Fibroblast of peridontal ligament (primary cell): ENCODE measurements at regions not wholly inside any gene's neighbourhood (a gene's known extent, or its start where the extent isn't known, plus 50 kb on each side); places are given as distances from the start of the nearest gene placed in this dataset.
A peak's percentile ranks its signal among the peaks of the same experiment; 100 is the strongest.
"Not testable (repeated sequence)": the region's sequence is repeated elsewhere in the genome, so short reads cannot be mapped to it uniquely, and the experiment has no call there.

Experiments
- DNase-seq: peaks from one replicate; pipeline ENCODE4 v3.0.0-alpha.2; 2010; ENCODE audit errors: extremely low read depth

- DNase-seq, result no peak
These were observed 483.0 kb upstream of the FSIP2 start for GRCh38 chr2:185255566-185255965.

DNA sequence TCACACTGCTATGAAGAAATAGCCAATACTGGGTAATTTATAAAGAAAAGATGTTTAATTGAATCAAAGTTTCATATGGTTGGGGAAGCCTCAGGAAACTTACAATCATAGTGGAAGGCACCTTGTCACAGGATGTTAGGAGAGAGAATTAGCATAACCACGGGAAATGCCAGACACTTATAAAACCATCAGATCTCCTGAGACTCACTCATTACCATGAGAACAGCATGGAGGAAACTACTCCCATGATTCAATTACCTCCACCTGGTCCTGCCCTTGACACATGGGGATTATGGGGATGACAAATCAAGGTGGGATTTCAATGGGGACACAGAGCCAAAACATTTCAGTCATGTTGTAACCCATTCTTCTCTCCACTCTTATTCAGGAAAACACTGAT is 472.9 kb upstream of the FSIP2 start:
- no peak for DNase-seq

- DNase-seq, result no peak
These were observed 470.0 kb upstream of the FSIP2 start for GRCh38 chr2:185268651-185269050.

DNA sequence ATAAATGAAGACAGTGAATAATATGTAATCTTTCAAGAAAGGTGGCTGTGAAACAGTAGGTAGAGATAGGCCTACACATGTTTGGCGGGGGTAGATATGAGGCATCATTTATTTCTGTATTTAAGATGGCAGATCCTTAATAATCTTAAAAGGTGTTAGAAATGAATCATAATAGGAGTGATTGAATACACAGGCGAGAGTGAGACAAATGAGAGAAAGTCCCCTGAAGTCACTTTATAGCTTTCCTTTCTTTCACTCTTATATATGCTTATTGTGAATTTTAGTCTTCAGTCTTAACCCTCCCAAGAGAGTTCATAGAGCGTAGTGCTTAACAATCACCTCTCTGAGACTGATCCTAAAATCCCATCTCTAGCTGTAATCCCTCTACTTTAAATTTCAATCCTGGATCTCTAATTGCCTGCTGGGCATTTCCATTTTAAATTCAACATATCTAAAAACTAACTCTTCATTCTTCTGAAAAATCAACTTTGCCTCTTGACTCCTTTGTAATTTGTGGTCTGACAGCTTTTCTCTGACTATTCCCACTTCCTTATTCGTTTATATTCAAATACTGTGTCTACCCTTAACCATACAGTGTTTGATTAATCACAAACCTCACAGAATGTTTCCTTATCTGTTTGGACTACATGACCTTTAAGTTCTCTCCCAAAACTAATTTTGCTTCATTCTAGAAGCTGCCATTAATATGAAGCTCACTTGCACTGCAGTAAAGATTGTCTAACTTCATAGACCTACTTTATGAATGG is 463.7 kb upstream of the FSIP2 start:
- no peak for DNase-seq

GRCh38 chr2:185275979-185276378 is 462.6 kb upstream of the FSIP2 start:
- DNase-seq, result not testable (repeated sequence)

GRCh38 chr2:185278761-185279160 is 459.8 kb upstream of the FSIP2 start:
- no peak for DNase-seq

DNA sequence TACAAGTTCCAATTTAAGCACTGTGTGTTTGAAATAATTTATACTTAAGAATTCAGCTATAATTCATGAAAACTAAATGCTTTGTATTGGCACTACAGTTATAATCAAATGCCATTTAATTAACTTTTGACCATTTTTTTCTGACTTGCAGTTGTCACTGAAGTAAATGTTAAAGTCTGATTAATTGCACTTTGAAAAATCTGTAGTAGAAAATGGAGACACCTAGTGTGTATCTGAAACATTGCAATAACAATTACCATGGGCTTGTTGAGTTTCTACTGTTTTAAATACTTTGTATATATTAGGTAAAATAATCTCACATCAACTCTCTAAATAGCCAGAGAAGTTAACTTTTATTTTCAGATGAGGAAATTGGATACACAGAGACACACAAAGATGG is 458.6 kb upstream of the FSIP2 start:
- peak; percentile 40 for DNase-seq

GRCh38 chr2:185284696-185285095 is 453.9 kb upstream of the FSIP2 start:
- DNase-seq, result no peak

DNA sequence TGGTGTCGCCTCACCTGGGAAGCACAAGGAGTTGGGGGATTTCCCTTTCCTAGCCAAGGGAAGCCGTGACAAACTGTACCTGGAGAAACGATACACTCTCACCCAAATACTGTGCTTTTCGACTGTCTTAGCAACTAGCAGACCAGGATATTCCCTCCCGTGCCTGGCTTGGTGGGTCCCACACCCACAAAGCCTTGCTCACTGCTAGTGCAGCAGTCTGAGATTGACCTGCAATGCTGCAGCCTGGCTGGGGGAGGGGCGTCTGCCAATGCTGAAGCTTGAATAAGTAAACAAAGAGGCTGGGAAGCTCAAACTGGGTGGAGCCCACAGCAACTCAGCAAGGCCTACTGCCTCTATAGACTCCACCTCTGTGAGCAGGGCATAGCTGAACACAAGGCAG is 448.6 kb upstream of the FSIP2 start:
- not testable (repeated sequence) for DNase-seq

DNA sequence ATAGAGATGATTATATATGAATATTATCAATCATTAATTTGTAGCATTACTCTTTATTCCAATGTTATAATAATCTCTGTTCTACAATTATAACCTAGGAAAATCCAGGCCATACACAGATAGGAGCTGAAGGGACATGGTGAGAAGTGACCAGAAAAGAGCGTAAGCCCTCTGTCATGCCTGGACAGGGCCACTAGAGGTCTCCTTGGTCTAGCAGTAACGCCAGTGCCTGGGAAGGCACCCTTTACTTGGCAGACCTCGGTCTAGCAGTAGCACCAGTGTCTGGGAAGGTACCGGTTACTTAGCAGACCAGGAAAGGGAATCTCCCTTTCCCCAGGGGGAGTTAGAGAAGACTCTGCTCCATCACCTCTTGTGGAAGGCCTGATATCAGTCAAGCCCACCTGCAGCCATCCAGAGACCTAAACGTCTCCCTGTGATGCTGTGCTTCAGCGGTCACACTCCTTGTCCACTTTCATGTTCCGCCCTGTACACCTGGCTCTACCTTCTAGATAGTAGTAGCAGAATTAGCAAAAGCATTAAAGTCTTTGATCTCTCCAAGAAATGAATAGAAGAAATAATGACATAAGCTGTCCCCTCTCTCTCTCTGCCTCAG is 447.5 kb upstream of the FSIP2 start:
- DNase-seq, result peak; percentile 20

- no peak for DNase-seq
These were observed 438.7 kb upstream of the FSIP2 start for GRCh38 chr2:185299867-185300266.

DNA sequence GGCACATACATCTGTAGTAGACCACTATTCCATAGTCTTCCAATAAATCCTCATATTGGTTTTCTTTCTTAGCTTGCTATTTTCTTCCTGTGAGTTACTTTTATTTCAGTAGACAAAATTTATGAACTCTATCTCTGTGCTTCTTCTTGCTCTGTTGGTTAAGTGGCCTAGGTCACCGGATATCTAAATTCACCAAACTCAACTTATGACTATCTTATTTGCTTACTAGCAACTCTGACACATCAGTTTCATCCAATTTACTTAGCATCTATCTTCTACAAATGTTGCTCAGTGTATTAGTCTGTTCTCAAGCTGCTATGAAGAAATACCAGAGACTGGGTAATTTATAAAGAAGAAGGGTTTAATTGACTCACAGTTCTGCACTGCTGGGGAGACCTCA is 432.5 kb upstream of the FSIP2 start:
- DNase-seq, result no peak

DNA sequence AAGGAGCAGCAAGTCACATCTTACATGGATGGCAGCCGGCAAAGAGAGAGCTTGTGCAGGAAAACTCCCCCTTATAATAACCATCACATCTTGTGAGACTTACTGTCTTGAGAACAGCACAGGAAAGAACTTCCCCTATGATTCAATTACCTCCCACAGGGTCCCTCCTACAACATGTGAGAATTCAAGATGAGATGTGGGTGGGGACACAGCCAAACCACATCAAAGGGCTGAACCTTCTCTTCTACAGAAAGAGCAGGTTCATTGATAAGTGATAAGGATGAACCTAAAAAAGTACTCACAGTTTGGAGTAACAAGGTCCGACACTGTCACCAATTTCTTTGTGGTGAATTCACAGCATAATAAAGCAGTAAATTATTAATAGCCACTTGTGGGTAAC is 422.2 kb upstream of the FSIP2 start:
- DNase-seq, result no peak

DNA sequence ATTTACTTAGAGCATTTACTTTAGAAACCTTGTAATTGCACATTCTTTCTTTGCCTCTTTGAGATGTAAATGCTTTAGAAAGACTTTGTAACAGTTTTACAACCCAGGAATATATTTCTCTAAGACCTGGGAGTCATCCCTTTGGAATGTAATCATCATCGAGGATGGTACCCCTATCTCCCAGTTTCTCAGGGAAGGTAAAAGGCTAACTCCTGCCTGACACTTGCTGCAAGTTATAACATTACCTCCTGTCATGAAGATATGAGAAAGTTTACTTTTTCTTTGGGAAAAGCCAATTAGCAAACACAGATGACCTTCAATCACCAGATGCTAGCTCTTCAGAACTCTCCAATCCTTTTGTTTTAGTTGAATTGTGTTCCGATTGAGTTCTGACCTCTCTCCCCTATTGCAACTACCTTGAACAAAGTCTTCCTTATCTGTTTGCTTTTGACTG is 420.3 kb upstream of the FSIP2 start:
- no peak for DNase-seq

DNA sequence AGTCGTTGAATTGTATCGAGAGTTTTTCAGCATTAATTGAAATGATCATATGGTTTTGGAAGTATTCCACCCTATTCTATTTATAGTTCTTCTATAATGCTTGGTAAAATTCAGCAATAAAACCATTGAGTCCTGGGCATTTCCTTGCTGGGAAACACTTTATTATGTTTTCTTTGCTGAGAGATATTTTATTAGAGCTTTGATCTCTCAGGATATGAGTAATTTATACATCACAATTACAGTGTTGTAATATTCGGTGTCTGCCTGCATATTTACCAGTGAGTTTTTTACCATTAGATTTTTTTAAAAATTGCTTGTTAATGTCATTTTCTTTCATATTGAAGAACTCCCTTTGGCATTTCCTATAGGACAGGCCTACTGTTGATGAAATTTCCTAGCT is 402.7 kb upstream of the FSIP2 start:
- no peak for DNase-seq

- DNase-seq, result no peak
These were observed 401.6 kb upstream of the FSIP2 start for GRCh38 chr2:185337033-185337432.

DNA sequence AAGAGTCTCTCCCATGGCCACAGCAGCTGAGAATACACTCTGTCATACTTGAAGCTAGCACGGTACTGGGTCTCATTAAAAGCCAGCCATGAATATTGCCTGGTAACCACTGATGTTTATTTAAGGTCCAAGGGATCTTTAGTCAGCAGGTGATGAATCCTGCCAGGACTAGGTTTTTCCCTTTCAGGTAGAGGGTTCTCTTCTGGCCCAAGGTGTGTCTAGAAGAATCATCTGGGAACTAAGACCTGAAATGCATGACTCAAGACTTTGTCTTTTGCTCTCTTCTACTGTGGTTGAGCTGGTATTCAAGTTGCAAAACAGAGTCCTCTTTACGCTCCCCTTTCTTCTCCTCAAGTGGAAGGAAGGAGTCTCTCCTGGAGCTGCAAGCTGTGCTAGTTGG is 400.5 kb upstream of the FSIP2 start:
- DNase-seq, result no peak

DNA sequence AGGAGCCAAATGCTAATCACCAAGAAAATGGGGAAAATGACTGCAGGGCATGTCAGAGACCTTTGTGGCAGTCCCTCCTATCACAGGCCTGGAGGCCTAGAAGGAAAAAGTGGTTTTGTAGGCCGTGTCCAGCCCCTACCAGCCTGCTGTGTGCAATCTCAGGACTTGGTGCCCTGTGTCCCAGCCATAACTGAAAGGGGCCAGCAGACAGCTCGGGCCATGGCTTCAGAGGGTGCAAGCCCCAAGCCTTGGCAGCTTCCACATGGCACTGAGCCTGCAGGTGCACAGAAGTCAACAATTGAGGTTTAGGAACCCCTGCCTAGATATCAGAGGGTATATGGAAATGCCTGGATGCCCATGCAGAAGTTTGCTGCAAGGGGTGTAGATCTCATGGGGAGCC is 391.2 kb upstream of the FSIP2 start:
- no peak for DNase-seq

- no peak for DNase-seq
These were observed 377.8 kb upstream of the FSIP2 start for GRCh38 chr2:185360776-185361175.

- no peak for DNase-seq
These were observed 366.4 kb upstream of the FSIP2 start for GRCh38 chr2:185372188-185372587.

GRCh38 chr2:185373229-185373628 is 365.4 kb upstream of the FSIP2 start:
- DNase-seq, result no peak

GRCh38 chr2:185374878-185375277 is 363.7 kb upstream of the FSIP2 start:
- no peak for DNase-seq

- DNase-seq, result no peak
These were observed 362.9 kb upstream of the FSIP2 start for GRCh38 chr2:185375731-185376130.

GRCh38 chr2:185381631-185382030 is 357.0 kb upstream of the FSIP2 start:
- no peak for DNase-seq
